ENCODE measurements at regions not wholly inside any gene's neighbourhood (a gene's known extent, or its start where the extent isn't known, plus 50 kb on each side); places are given as distances from the start of the nearest gene placed in this dataset.

DNA sequence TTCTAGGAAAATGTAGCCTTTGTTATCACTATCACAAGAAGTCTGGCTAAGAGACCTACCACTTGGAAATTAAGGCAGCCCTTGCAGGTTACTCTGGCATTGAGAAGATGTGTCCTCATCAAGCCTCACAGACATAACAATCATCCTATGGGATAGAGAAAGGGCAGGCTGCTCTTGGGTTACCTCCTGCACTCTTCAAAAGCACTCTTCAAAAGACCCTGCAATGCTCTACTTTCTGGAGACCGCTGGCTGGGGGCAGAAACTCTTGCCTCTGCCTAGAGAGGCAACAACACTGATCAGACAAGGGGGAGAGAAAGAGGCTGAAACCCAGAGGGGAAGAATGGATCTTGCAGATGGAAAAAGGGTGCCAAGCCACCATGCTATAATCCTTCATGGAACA, 127.9 kb upstream of the BNIP2 start:
- ChIA-PET CTCF (ENCODE audit: low intra/inter-chr PET ratio, low total read pairs) (no interaction called here), POLR2A (no interaction called here)
- in situ Hi-C loops (cut with HindIII; ENCODE audit: extremely low pct_ligation_motif_present, low pct_unique_long_range_greater_than_20kb): no loop called here
- intact Hi-C loops (cut with micrococcal nuclease; ENCODE audit: unreplicated experiment): no loop called here
- no TSS peak for BruUV-seq (replicated peaks)
- no peaks in the 10 kb centered on the region for H3K9me3 ChIP-seq (ENCODE audit: low read length)
- H3K79me2 ChIP-seq (ENCODE audit: insufficient read depth, low read length): no peaks in the 10 kb centered on the region
- H3K4me2 ChIP-seq (ENCODE audit: low read depth, low read length): no peak overlapping the region
- TF ChIP-seq CCDC6 (CRISPR knock-in tag; IDR thresholded peaks at IDR 0.05) (no peak), ZNF382 (CRISPR knock-in tag; IDR thresholded peaks at IDR 0.05; ENCODE audit: borderline replicate concordance) (no peak), SOX6 (IDR thresholded peaks at IDR 0.05) (no peak), SOX6 (CRISPR knock-in tag; IDR thresholded peaks at IDR 0.05) (no peak), RXRA (CRISPR knock-in tag; IDR thresholded peaks at IDR 0.05) (no peak), KDM5A (IDR thresholded peaks at IDR 0.05; ENCODE audit: borderline replicate concordance, low read length) (no peak), IRX3 (CRISPR knock-in tag; IDR thresholded peaks at IDR 0.05; ENCODE audit: borderline replicate concordance, low read depth) (no peak), ATM (IDR thresholded peaks at IDR 0.05; ENCODE audit: borderline replicate concordance) (no peak), XRCC5 (optimal IDR thresholded peaks at IDR 0.05; ENCODE audit: low read length) (no peak), PITX1 (CRISPR knock-in tag; IDR thresholded peaks at IDR 0.05) (no peak), CHD2 (IDR thresholded peaks at IDR 0.05; ENCODE audit: low read depth, low read length) (no peak), ZNF496 (CRISPR knock-in tag; IDR thresholded peaks at IDR 0.05; ENCODE audit: insufficient replicate concordance) (no peak), ZNF431 (CRISPR knock-in tag; IDR thresholded peaks at IDR 0.05; ENCODE audit: borderline replicate concordance, low read depth) (no peak), ZNF652 (CRISPR knock-in tag; IDR thresholded peaks at IDR 0.05; ENCODE audit: borderline replicate concordance, low read depth) (no peak), ZNF264 (CRISPR knock-in tag; IDR thresholded peaks at IDR 0.05) (no peak), ZNF790 (CRISPR knock-in tag; IDR thresholded peaks at IDR 0.05; ENCODE audit: borderline replicate concordance) (no peak), ZFP36L2 (CRISPR knock-in tag; IDR thresholded peaks at IDR 0.05) (no peak)
- TF ChIP-seq, protein P1, sequence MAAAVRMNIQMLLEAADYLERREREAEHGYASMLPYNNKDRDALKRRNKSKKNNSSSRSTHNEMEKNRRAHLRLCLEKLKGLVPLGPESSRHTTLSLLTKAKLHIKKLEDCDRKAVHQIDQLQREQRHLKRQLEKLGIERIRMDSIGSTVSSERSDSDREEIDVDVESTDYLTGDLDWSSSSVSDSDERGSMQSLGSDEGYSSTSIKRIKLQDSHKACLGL (CRISPR knock-in tag; IDR thresholded peaks at IDR 0.05): no peak
- TF ChIP-seq, protein P2, sequence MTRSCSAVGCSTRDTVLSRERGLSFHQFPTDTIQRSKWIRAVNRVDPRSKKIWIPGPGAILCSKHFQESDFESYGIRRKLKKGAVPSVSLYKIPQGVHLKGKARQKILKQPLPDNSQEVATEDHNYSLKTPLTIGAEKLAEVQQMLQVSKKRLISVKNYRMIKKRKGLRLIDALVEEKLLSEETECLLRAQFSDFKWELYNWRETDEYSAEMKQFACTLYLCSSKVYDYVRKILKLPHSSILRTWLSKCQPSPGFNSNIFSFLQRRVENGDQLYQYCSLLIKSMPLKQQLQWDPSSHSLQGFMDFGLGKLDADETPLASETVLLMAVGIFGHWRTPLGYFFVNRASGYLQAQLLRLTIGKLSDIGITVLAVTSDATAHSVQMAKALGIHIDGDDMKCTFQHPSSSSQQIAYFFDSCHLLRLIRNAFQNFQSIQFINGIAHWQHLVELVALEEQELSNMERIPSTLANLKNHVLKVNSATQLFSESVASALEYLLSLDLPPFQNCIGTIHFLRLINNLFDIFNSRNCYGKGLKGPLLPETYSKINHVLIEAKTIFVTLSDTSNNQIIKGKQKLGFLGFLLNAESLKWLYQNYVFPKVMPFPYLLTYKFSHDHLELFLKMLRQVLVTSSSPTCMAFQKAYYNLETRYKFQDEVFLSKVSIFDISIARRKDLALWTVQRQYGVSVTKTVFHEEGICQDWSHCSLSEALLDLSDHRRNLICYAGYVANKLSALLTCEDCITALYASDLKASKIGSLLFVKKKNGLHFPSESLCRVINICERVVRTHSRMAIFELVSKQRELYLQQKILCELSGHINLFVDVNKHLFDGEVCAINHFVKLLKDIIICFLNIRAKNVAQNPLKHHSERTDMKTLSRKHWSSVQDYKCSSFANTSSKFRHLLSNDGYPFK (CRISPR knock-in tag; IDR thresholded peaks at IDR 0.05; ENCODE audit: borderline replicate concordance): no peak
- TF ChIP-seq, protein P3, sequence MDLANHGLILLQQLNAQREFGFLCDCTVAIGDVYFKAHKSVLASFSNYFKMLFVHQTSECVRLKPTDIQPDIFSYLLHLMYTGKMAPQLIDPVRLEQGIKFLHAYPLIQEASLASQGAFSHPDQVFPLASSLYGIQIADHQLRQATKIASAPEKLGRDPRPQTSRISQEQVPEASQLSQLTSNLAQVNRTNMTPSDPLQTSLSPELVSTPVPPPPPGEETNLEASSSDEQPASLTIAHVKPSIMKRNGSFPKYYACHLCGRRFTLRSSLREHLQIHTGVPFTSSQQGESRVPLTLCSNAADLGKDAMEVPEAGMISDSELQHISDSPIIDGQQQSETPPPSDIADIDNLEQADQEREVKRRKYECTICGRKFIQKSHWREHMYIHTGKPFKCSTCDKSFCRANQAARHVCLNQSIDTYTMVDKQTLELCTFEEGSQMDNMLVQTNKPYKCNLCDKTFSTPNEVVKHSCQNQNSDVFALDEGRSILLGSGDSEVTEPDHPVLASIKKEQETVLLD (CRISPR knock-in tag; IDR thresholded peaks at IDR 0.05; ENCODE audit: low read depth): no peak
- TF ChIP-seq, protein P4, sequence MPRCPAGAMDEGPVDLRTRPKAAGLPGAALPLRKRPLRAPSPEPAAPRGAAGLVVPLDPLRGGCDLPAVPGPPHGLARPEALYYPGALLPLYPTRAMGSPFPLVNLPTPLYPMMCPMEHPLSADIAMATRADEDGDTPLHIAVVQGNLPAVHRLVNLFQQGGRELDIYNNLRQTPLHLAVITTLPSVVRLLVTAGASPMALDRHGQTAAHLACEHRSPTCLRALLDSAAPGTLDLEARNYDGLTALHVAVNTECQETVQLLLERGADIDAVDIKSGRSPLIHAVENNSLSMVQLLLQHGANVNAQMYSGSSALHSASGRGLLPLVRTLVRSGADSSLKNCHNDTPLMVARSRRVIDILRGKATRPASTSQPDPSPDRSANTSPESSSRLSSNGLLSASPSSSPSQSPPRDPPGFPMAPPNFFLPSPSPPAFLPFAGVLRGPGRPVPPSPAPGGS (CRISPR knock-in tag; IDR thresholded peaks at IDR 0.05): no peak
- no peak for FAIRE-seq
- DNase-seq (ENCODE audit: low spot score): no peak
- H3K27me3 ChIP-seq (ENCODE audit: control insufficient read depth in 1 of 2, insufficient read depth in 2 of 2, low read length in 2 of 2): no peaks in the 10 kb centered on the region; a peak in 1 of 5 replicates
- ATAC-seq: no peak
- H3K27ac ChIP-seq (ENCODE audit: extremely low read length, insufficient read depth, low read length): no peak overlapping the region
- no peak overlapping the region for H2AFZ ChIP-seq (ENCODE audit: low read length)
- H3K4me1 ChIP-seq (ENCODE audit: insufficient read depth, low read length): no peaks in the 10 kb centered on the region
- no peak overlapping the region for H3K9ac ChIP-seq (ENCODE audit: insufficient read depth, low read depth, low read length)
- 0% methylated on average over 1 of the region's 1 CpG for WGBS (ENCODE audit: low lambda C conversion rate)
- no peak overlapping the region for H3K4me3 ChIP-seq (replicated peaks in 1 of 3; ENCODE audit: insufficient read depth in 1 of 3, low read depth in 2 of 3, low read length in 3 of 3)
- no peaks in the 10 kb centered on the region for H4K20me1 ChIP-seq (ENCODE audit: insufficient read depth, low read length)
- no peaks in the 10 kb centered on the region for H3K36me3 ChIP-seq (replicated peaks in 1 of 2; ENCODE audit: control insufficient read depth in 1 of 2, insufficient read depth in 2 of 2, low read length in 2 of 2)
